ENCODE measurements at regions not wholly inside any gene's neighbourhood (a gene's known extent, or its start where the extent isn't known, plus 50 kb on each side); places are given as distances from the start of the nearest gene placed in this dataset.

DNA sequence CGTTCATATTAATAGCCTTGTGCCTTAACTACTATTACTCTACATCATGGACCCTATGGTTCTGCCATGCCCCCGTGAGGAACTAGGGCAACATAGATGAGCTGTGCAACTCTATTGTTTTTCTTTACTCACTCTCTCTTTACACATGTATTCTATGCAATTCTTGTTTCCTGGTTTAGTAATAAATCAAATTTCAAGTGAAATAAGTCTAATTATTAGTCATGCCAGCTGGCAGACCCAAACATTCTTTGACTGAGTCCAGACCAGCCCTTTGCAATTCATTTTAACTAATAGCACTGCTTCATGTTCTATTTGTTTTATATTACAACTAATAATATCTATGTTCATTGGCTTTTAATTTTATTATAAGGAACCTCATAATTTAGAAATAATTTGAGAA is 789.3 kb upstream of the ADAMTS5 start:
- no peak for ATAC-seq
- Histone ChIP-seq H2AFZ (no peak overlapping the region), H3K27me3 (ENCODE audit: insufficient read depth) (no peaks in the 10 kb centered on the region), H3K79me2 (replicated peaks; ENCODE audit: insufficient read depth) (no peaks in the 10 kb centered on the region), H3K36me3 (ENCODE audit: insufficient read depth) (no peaks in the 10 kb centered on the region), H3K27ac (ENCODE audit: low read depth) (no peak overlapping the region), H3K9me2 (ENCODE audit: insufficient read depth) (peaks cover 6% of the 10 kb centered on the region; the same call in 1 of the 2 replicates), H4K20me1 (replicated peaks; ENCODE audit: insufficient read depth) (no peaks in the 10 kb centered on the region), H3K4me2 (no peak overlapping the region), H3K4me1 (ENCODE audit: insufficient read depth) (peaks cover 9% of the 10 kb centered on the region; the same call in 1 of the 2 replicates), H3K4me3 (no peak overlapping the region), H3F3A (replicated peaks; ENCODE audit: low read depth) (no peaks in the 10 kb centered on the region)
- TF ChIP-seq, protein P1, sequence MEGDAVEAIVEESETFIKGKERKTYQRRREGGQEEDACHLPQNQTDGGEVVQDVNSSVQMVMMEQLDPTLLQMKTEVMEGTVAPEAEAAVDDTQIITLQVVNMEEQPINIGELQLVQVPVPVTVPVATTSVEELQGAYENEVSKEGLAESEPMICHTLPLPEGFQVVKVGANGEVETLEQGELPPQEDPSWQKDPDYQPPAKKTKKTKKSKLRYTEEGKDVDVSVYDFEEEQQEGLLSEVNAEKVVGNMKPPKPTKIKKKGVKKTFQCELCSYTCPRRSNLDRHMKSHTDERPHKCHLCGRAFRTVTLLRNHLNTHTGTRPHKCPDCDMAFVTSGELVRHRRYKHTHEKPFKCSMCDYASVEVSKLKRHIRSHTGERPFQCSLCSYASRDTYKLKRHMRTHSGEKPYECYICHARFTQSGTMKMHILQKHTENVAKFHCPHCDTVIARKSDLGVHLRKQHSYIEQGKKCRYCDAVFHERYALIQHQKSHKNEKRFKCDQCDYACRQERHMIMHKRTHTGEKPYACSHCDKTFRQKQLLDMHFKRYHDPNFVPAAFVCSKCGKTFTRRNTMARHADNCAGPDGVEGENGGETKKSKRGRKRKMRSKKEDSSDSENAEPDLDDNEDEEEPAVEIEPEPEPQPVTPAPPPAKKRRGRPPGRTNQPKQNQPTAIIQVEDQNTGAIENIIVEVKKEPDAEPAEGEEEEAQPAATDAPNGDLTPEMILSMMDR (conservative IDR thresholded peaks at IDR 0.05; ENCODE audit: low read depth in 2 of 2), result no peak
- TF ChIP-seq EZH2 (IDR thresholded peaks at IDR 0.05; ENCODE audit: low read depth, unreplicated experiment) (no peak), EZH2phosphoT487 (IDR thresholded peaks at IDR 0.05; ENCODE audit: unreplicated experiment) (no peak), JUNB (IDR thresholded peaks at IDR 0.05; ENCODE audit: unreplicated experiment) (no peak), NANOG (IDR thresholded peaks at IDR 0.05; ENCODE audit: borderline replicate concordance) (no peak), CREB1 (CRISPR knock-in tag; IDR thresholded peaks at IDR 0.05; ENCODE audit: low read depth) (no peak), POLR2AphosphoS5 (IDR thresholded peaks at IDR 0.05; ENCODE audit: low read depth) (no peak), ZNF114 (CRISPR knock-in tag; IDR thresholded peaks at IDR 0.05) (no peak), ZNF331 (CRISPR knock-in tag; IDR thresholded peaks at IDR 0.05; ENCODE audit: low read depth) (no peak)
- TF ChIP-seq, protein P2, sequence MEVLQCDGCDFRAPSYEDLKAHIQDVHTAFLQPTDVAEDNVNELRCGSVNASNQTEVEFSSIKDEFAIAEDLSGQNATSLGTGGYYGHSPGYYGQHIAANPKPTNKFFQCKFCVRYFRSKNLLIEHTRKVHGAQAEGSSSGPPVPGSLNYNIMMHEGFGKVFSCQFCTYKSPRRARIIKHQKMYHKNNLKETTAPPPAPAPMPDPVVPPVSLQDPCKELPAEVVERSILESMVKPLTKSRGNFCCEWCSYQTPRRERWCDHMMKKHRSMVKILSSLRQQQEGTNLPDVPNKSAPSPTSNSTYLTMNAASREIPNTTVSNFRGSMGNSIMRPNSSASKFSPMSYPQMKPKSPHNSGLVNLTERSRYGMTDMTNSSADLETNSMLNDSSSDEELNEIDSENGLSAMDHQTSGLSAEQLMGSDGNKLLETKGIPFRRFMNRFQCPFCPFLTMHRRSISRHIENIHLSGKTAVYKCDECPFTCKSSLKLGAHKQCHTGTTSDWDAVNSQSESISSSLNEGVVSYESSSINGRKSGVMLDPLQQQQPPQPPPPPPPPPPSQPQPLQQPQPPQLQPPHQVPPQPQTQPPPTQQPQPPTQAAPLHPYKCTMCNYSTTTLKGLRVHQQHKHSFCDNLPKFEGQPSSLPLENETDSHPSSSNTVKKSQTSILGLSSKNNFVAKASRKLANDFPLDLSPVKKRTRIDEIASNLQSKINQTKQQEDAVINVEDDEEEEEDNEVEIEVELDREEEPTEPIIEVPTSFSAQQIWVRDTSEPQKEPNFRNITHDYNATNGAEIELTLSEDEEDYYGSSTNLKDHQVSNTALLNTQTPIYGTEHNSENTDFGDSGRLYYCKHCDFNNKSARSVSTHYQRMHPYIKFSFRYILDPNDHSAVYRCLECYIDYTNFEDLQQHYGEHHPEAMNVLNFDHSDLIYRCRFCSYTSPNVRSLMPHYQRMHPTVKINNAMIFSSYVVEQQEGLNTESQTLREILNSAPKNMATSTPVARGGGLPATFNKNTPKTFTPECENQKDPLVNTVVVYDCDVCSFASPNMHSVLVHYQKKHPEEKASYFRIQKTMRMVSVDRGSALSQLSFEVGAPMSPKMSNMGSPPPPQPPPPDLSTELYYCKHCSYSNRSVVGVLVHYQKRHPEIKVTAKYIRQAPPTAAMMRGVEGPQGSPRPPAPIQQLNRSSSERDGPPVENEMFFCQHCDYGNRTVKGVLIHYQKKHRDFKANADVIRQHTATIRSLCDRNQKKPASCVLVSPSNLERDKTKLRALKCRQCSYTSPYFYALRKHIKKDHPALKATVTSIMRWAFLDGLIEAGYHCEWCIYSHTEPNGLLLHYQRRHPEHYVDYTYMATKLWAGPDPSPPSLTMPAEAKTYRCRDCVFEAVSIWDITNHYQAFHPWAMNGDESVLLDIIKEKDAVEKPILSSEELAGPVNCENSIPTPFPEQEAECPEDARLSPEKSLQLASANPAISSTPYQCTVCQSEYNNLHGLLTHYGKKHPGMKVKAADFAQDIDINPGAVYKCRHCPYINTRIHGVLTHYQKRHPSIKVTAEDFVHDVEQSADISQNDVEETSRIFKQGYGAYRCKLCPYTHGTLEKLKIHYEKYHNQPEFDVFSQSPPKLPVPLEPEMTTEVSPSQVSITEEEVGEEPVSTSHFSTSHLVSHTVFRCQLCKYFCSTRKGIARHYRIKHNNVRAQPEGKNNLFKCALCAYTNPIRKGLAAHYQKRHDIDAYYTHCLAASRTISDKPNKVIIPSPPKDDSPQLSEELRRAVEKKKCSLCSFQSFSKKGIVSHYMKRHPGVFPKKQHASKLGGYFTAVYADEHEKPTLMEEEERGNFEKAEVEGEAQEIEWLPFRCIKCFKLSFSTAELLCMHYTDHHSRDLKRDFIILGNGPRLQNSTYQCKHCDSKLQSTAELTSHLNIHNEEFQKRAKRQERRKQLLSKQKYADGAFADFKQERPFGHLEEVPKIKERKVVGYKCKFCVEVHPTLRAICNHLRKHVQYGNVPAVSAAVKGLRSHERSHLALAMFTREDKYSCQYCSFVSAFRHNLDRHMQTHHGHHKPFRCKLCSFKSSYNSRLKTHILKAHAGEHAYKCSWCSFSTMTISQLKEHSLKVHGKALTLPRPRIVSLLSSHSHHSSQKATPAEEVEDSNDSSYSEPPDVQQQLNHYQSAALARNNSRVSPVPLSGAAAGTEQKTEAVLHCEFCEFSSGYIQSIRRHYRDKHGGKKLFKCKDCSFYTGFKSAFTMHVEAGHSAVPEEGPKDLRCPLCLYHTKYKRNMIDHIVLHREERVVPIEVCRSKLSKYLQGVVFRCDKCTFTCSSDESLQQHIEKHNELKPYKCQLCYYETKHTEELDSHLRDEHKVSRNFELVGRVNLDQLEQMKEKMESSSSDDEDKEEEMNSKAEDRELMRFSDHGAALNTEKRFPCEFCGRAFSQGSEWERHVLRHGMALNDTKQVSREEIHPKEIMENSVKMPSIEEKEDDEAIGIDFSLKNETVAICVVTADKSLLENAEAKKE (CRISPR knock-in tag; IDR thresholded peaks at IDR 0.05), result no peak
- TF ChIP-seq, protein P3, sequence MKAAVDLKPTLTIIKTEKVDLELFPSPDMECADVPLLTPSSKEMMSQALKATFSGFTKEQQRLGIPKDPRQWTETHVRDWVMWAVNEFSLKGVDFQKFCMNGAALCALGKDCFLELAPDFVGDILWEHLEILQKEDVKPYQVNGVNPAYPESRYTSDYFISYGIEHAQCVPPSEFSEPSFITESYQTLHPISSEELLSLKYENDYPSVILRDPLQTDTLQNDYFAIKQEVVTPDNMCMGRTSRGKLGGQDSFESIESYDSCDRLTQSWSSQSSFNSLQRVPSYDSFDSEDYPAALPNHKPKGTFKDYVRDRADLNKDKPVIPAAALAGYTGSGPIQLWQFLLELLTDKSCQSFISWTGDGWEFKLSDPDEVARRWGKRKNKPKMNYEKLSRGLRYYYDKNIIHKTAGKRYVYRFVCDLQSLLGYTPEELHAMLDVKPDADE (IDR thresholded peaks at IDR 0.05), result no peak
- TF ChIP-seq, protein P4, sequence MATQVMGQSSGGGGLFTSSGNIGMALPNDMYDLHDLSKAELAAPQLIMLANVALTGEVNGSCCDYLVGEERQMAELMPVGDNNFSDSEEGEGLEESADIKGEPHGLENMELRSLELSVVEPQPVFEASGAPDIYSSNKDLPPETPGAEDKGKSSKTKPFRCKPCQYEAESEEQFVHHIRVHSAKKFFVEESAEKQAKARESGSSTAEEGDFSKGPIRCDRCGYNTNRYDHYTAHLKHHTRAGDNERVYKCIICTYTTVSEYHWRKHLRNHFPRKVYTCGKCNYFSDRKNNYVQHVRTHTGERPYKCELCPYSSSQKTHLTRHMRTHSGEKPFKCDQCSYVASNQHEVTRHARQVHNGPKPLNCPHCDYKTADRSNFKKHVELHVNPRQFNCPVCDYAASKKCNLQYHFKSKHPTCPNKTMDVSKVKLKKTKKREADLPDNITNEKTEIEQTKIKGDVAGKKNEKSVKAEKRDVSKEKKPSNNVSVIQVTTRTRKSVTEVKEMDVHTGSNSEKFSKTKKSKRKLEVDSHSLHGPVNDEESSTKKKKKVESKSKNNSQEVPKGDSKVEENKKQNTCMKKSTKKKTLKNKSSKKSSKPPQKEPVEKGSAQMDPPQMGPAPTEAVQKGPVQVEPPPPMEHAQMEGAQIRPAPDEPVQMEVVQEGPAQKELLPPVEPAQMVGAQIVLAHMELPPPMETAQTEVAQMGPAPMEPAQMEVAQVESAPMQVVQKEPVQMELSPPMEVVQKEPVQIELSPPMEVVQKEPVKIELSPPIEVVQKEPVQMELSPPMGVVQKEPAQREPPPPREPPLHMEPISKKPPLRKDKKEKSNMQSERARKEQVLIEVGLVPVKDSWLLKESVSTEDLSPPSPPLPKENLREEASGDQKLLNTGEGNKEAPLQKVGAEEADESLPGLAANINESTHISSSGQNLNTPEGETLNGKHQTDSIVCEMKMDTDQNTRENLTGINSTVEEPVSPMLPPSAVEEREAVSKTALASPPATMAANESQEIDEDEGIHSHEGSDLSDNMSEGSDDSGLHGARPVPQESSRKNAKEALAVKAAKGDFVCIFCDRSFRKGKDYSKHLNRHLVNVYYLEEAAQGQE (IDR thresholded peaks at IDR 0.05; ENCODE audit: unreplicated experiment), result no peak
- peaks cover 2% of the 10 kb centered on the region for H3K27me3 Mint-ChIP-seq (ENCODE audit: insufficient read depth, low read depth, poor library complexity)
- H3K4me3 Mint-ChIP-seq, result no peak overlapping the region
- peaks cover 3% of the 10 kb centered on the region for H3K36me3 Mint-ChIP-seq (ENCODE audit: low read depth)
- DNase-seq (ENCODE audit: low spot score), result no peak
- H3K4me1 Mint-ChIP-seq, result no peaks in the 10 kb centered on the region
- H3K27ac Mint-ChIP-seq, result no peak overlapping the region
- H3K9me3 Mint-ChIP-seq, result peaks cover 19% of the 10 kb centered on the region; the same call in 2 of the 3 replicates

Measured in GM23338 (cell line).